ENCODE measurements at regions not wholly inside any gene's neighbourhood (a gene's known extent, or its start where the extent isn't known, plus 50 kb on each side); places are given as distances from the start of the nearest gene placed in this dataset.

DNA sequence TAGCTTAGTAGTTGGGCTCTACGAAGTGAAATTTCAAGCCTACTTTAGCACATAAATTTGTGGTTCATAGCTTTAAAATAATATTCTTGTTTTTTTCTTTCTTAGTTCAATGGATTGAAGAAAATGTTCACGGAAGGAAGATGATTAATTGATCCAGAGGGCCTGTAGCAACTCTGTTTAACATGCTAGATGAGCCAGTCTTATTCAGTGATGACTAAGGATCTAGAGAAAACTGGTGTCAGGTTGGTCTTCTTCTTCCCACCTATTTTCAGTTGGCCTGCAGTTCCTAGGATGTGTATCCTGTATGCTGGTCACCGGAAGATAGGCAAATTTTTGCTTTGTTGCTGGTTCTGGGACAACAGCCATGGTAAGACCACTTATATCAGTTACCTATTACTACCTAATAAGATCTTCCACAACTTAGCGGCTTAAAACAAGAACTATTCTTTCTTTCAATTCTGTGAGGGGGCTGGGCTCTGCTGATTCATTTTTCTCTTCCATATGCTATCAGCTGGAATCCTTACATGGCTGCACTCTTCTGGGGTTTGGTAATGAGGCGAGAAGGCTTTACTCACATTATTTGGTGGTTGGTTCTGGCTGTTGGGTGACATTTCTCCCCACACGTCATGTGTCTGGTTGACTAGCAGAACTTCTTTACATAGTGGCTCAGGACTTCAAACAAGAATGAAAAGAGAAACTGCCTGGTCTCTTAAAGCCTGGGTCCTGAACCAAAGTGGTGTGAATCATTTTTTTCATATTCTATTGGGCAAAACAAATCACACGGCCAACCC lies 182.7 kb upstream of the ACTBL2 start:
- Histone ChIP-seq H3K9me3 (ENCODE audit: control insufficient read depth, insufficient read depth, low read depth, low read length) (no peaks in the 10 kb centered on the region), H3K27me3 (ENCODE audit: control insufficient read depth, insufficient read depth, low read length) (no peaks in the 10 kb centered on the region), H3K27ac (ENCODE audit: low read depth, low read length) (no peak overlapping the region), H3K9ac (ENCODE audit: low read length) (no peak overlapping the region), H3K4me3 (ENCODE audit: low read depth, low read length) (no peak overlapping the region), H3K4me1 (ENCODE audit: control insufficient read depth, insufficient read depth, low read length) (no peaks in the 10 kb centered on the region), H3K36me3 (ENCODE audit: control insufficient read depth, insufficient read depth, low read length) (no peaks in the 10 kb centered on the region)

DNA sequence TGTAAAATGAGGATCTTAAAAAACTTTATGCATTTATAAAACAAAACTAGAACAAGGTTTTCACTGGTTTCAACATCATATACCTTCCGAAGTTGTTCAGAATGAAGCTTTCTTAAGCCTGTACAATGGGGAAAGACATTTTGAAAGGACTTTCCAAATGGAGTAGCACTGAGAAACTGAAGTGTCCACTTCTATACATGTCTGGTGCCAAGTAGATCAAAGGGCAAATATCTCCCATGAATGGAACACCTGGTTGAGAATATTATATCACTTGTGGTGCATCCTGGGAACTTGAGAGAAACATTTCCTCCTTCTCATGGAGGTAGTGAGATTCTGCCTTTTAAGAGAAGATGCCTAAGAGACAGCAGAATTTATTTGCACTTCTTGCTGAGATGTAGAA lies 182.1 kb upstream of the ACTBL2 start:
- Histone ChIP-seq H3K4me1 (ENCODE audit: control insufficient read depth, insufficient read depth, low read length) (no peaks in the 10 kb centered on the region), H3K9me3 (ENCODE audit: control insufficient read depth, insufficient read depth, low read depth, low read length) (no peaks in the 10 kb centered on the region), H3K27me3 (ENCODE audit: control insufficient read depth, insufficient read depth, low read length) (no peaks in the 10 kb centered on the region), H3K4me3 (ENCODE audit: low read depth, low read length) (no peak overlapping the region), H3K36me3 (ENCODE audit: control insufficient read depth, insufficient read depth, low read length) (no peaks in the 10 kb centered on the region), H3K9ac (ENCODE audit: low read length) (no peak overlapping the region), H3K27ac (ENCODE audit: low read depth, low read length) (no peak overlapping the region)

DNA sequence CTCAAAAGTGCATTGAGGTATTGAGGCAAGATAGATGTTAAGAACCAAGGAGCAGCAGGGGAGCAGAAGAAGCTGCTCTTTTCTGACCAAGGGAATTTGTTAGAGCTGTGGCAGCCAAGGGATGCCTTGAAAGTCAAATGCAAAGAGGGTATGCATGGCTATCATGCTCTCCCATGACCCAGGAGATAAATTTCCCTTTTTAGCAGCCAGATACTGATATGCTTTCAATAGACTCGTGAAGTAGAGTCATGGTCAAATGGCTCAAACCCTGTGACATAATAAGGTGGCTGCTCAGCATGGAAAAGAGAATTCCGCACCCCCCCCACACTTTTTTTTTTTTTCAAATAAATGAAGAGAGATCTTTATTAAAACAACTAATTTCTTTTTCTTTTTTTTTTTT lies 180.9 kb upstream of the ACTBL2 start:
- H3K9ac ChIP-seq (ENCODE audit: low read length): no peak overlapping the region
- no peak overlapping the region for H3K27ac ChIP-seq (ENCODE audit: low read depth, low read length)
- no peaks in the 10 kb centered on the region for H3K27me3 ChIP-seq (ENCODE audit: control insufficient read depth, insufficient read depth, low read length)
- no peaks in the 10 kb centered on the region for H3K4me1 ChIP-seq (ENCODE audit: control insufficient read depth, insufficient read depth, low read length)
- H3K9me3 ChIP-seq (ENCODE audit: control insufficient read depth, insufficient read depth, low read depth, low read length): no peaks in the 10 kb centered on the region
- H3K4me3 ChIP-seq (ENCODE audit: low read depth, low read length): no peak overlapping the region
- H3K36me3 ChIP-seq (ENCODE audit: control insufficient read depth, insufficient read depth, low read length): no peaks in the 10 kb centered on the region

DNA sequence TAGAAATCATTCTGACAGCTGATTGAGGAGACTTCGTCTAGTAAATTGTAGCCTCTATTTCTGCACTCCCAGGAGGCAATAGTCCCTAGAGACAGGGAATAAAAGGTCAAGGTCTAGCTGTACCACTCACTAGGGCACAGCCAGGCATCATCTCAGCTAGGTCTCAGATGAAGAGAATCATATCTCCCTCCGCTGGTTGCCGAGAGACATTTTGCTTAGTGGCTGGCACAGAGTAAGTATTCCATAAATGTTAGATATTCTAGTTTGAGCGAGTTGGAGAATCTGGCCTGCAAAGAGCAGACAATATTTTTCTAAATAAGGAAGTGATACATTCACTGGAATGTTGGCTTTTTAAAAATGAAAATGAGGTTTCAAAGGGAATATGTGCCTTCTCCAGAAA lies 180.4 kb upstream of the ACTBL2 start:
- Histone ChIP-seq H3K27ac (ENCODE audit: low read depth, low read length) (no peak overlapping the region), H3K9me3 (ENCODE audit: control insufficient read depth, insufficient read depth, low read depth, low read length) (no peaks in the 10 kb centered on the region)

DNA sequence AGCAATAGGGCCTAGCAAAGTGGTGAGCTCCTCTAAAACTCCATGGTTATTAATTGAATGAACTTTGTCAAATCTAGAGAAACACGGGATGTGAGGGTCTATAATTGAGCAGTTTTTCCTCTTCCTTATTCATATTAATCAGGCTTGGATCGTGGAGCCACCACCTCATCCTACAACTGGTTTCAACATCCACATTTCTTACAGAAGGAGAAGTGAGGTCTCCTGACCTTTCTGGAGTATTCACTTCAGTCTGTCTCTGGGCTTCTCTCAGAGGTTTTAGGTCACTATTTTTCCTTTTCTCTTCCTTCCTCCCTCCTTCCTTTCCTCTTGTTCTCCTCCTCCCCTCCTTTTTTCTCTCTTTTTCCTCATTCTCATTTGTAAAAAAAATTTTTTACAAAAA lies 177.3 kb upstream of the ACTBL2 start:
- Histone ChIP-seq H3K9me3 (ENCODE audit: control insufficient read depth, insufficient read depth, low read depth, low read length) (no peaks in the 10 kb centered on the region), H3K27ac (ENCODE audit: low read depth, low read length) (no peak overlapping the region), H3K9ac (ENCODE audit: low read length) (no peak overlapping the region), H3K4me3 (ENCODE audit: low read depth, low read length) (no peak overlapping the region), H3K36me3 (ENCODE audit: control insufficient read depth, insufficient read depth, low read length) (no peaks in the 10 kb centered on the region), H3K4me1 (ENCODE audit: control insufficient read depth, insufficient read depth, low read length) (no peaks in the 10 kb centered on the region), H3K27me3 (ENCODE audit: control insufficient read depth, insufficient read depth, low read length) (no peaks in the 10 kb centered on the region)

More for the DNA sequence above, 180.4 kb upstream of the ACTBL2 start:
- no peaks in the 10 kb centered on the region for H3K27me3 ChIP-seq (ENCODE audit: control insufficient read depth, insufficient read depth, low read length)
- no peaks in the 10 kb centered on the region for H3K36me3 ChIP-seq (ENCODE audit: control insufficient read depth, insufficient read depth, low read length)
- no peaks in the 10 kb centered on the region for H3K4me1 ChIP-seq (ENCODE audit: control insufficient read depth, insufficient read depth, low read length)
- H3K4me3 ChIP-seq (ENCODE audit: low read depth, low read length): no peak overlapping the region
- H3K9ac ChIP-seq (ENCODE audit: low read length): no peak overlapping the region

DNA sequence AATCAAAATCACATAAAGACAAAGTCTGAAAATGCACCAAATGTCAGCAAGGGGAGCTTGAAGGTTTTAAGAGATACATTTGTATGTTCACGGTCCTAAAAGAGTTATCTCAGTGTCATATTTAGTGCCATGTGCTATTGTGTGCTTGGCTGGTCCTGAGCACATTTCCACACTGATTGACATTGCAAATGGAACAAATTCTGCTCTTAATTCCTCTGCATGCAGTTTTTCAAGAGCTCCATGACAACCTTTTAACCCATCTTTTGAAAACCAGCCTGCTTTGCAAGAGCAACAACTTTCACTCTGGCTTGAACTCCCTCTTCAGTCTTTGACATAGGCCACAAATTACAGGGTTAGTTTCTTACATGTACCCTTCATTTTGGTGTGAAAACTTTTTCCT lies 175.4 kb upstream of the ACTBL2 start:
- H3K36me3 ChIP-seq (ENCODE audit: control insufficient read depth, insufficient read depth, low read length): no peaks in the 10 kb centered on the region
- H3K27me3 ChIP-seq (ENCODE audit: control insufficient read depth, insufficient read depth, low read length): no peaks in the 10 kb centered on the region
- no peak overlapping the region for H3K4me3 ChIP-seq (ENCODE audit: low read depth, low read length)
- H3K27ac ChIP-seq (ENCODE audit: low read depth, low read length): no peak overlapping the region
- no peak overlapping the region for H3K9ac ChIP-seq (ENCODE audit: low read length)
- H3K4me1 ChIP-seq (ENCODE audit: control insufficient read depth, insufficient read depth, low read length): no peaks in the 10 kb centered on the region
- no peaks in the 10 kb centered on the region for H3K9me3 ChIP-seq (ENCODE audit: control insufficient read depth, insufficient read depth, low read depth, low read length)

DNA sequence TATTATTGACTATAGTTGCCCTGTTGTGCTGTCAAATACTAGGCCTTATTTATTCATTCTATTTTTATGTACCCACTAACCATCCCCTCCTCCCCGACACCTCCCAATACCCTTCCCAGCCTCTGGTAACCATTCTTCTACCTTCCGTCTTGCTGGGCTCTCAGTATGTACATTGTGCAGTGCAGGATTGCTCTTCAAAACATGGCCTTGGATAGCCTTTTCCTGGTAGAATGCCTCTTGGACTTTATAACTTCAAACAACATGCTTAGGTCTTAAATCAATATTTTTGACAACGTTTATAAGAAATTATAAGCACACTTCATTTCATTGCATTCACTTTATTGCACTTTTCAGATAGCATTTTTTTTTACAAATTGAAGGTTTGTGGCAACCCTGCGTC lies 172.6 kb upstream of the ACTBL2 start:
- Histone ChIP-seq H3K36me3 (ENCODE audit: control insufficient read depth, insufficient read depth, low read length) (no peaks in the 10 kb centered on the region), H3K9ac (ENCODE audit: low read length) (no peak overlapping the region), H3K9me3 (ENCODE audit: control insufficient read depth, insufficient read depth, low read depth, low read length) (no peaks in the 10 kb centered on the region), H3K27ac (ENCODE audit: low read depth, low read length) (no peak overlapping the region), H3K27me3 (ENCODE audit: control insufficient read depth, insufficient read depth, low read length) (no peaks in the 10 kb centered on the region), H3K4me1 (ENCODE audit: control insufficient read depth, insufficient read depth, low read length) (0 out of 2 replicates have a peak, but pooled peaks cover 5% of the 10 kb centered on the region), H3K4me3 (ENCODE audit: low read depth, low read length) (no peak overlapping the region)

DNA sequence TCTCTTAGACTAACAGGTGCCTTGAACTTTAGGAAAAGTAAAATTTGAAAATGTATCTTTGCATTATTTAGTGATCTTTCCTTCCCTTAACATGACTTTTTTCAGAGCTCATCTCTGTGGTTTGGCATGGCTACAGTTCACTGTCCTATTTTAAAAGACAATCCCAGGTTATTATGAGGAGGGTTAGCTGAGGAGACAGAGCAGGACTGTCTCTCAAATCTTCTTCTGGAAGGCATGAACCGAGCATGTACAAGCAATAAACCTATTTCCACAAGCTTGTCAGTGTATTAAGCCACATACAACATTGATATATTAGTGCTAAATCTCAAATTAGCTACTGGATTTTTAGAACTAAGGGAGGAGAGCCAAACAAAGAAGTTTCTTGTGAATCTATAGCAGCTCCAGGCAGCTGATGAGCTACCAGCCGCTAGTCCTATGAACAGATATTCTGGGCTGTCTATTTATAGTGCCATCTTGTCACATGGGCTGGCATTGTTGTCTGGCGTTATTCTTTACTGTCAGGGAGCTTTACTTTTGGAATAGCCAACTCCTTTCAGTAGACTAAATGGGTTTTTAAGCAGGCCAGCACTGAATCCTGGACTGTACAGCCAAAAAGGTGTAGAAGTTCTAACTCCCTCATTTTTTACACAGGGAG lies 171.2 kb upstream of the ACTBL2 start:
- no peak overlapping the region for H3K27ac ChIP-seq (ENCODE audit: low read depth, low read length)
- H3K9ac ChIP-seq (ENCODE audit: low read length): no peak overlapping the region
- H3K27me3 ChIP-seq (ENCODE audit: control insufficient read depth, insufficient read depth, low read length): no peaks in the 10 kb centered on the region
- no peak overlapping the region for H3K4me3 ChIP-seq (ENCODE audit: low read depth, low read length)
- no peaks in the 10 kb centered on the region for H3K36me3 ChIP-seq (ENCODE audit: control insufficient read depth, insufficient read depth, low read length)
- H3K4me1 ChIP-seq (ENCODE audit: control insufficient read depth, insufficient read depth, low read length): 0 out of 2 replicates have a peak, but pooled peaks cover 5% of the 10 kb centered on the region
- no peaks in the 10 kb centered on the region for H3K9me3 ChIP-seq (ENCODE audit: control insufficient read depth, insufficient read depth, low read depth, low read length)

DNA sequence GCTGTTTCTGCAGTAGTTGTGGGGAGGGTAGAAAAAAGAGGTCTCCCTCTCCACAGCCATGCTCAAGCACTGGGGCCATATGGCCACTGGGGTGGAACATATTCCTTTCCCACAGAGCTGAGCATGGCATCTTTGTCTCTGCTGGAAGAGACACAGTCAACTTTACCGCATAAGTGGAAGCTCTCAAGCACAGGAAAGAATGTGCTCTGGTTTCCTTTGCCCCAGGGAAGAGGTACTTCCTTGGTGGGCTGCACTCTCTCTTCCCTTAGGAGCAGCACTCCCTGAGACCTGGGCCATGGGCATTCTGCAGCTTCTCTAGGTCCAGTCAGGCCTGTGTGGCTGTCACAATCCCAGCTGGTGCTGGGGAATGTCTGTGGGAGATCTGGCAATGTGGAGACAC lies 168.5 kb upstream of the ACTBL2 start:
- Histone ChIP-seq H3K27ac (ENCODE audit: low read depth, low read length) (no peak overlapping the region), H3K4me3 (ENCODE audit: low read depth, low read length) (no peak overlapping the region), H3K4me1 (ENCODE audit: control insufficient read depth, insufficient read depth, low read length) (0 out of 2 replicates have a peak, but pooled peaks cover 5% of the 10 kb centered on the region), H3K36me3 (ENCODE audit: control insufficient read depth, insufficient read depth, low read length) (no peaks in the 10 kb centered on the region), H3K9ac (ENCODE audit: low read length) (no peak overlapping the region), H3K9me3 (ENCODE audit: control insufficient read depth, insufficient read depth, low read depth, low read length) (no peaks in the 10 kb centered on the region), H3K27me3 (ENCODE audit: control insufficient read depth, insufficient read depth, low read length) (no peaks in the 10 kb centered on the region)

DNA sequence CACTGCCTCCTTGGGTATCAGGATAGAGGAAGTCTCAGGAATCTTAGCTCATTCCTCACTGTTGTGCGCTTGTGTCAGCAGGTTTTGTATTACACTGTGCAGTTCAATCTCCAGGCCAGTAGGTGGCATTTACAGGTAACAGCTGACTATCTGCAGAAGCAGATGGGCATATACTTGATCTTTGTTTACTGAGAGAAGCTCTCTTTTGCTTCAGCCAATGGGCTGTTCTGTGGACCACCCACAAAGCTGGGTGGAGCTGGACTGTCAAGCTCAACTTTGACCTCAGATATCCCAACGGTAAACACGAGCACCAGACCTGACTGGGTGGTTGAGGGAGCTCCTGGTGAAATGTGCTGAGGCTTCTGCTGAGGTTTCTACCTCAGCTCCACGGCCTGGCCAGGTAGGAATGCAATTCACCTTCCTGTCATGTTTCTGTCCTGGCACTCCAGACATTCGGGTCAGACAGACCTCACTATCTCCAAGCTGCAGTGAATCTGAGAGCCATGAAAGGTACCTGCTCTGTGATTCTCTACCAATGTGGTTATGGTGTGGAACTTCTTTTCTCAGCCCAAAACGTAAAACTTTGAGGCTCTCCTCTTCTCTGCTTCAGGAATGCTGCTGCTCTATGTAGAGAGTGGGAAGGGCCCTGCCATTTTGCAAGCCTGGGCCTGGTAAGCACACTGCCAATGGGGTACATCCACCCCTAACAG lies 167.9 kb upstream of the ACTBL2 start:
- Histone ChIP-seq H3K27me3 (ENCODE audit: control insufficient read depth, insufficient read depth, low read length) (no peaks in the 10 kb centered on the region), H3K9me3 (ENCODE audit: control insufficient read depth, insufficient read depth, low read depth, low read length) (no peaks in the 10 kb centered on the region), H3K4me3 (ENCODE audit: low read depth, low read length) (no peak overlapping the region), H3K36me3 (ENCODE audit: control insufficient read depth, insufficient read depth, low read length) (no peaks in the 10 kb centered on the region), H3K27ac (ENCODE audit: low read depth, low read length) (no peak overlapping the region), H3K4me1 (ENCODE audit: control insufficient read depth, insufficient read depth, low read length) (0 out of 2 replicates have a peak, but pooled peaks cover 5% of the 10 kb centered on the region), H3K9ac (ENCODE audit: low read length) (no peak overlapping the region)

DNA sequence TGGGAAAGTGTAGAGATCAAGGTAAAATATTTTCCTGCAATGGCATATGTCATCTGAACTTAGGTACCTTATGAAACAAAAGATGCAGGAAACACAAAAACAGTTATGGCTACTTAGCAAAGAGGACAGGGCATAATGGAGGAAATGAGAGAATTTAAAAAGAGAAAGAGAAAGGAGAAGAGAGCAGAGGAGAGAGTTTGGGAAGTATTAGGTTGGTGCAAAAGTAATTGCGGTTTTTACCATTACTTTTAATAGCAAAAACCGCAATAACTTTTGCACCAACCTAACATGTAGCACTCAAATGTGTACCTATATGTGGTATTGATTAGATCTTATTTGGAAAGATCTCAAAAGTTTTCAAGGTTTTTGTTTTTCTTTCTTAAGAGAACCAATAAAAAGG lies 160.1 kb upstream of the ACTBL2 start:
- Histone ChIP-seq H3K9ac (ENCODE audit: low read length) (no peak overlapping the region), H3K4me3 (ENCODE audit: low read depth, low read length) (no peak overlapping the region), H3K9me3 (ENCODE audit: control insufficient read depth, insufficient read depth, low read depth, low read length) (no peaks in the 10 kb centered on the region)

More for the DNA sequence above, 160.1 kb upstream of the ACTBL2 start:
- peaks cover 5% of the 10 kb centered on the region; the same call in 1 of the 2 replicates for H3K27me3 ChIP-seq (ENCODE audit: control insufficient read depth, insufficient read depth, low read length)
- no peaks in the 10 kb centered on the region for H3K36me3 ChIP-seq (ENCODE audit: control insufficient read depth, insufficient read depth, low read length)
- H3K27ac ChIP-seq (ENCODE audit: low read depth, low read length): no peak overlapping the region
- H3K4me1 ChIP-seq (ENCODE audit: control insufficient read depth, insufficient read depth, low read length): no peaks in the 10 kb centered on the region; the same call in 1 of the 2 replicates
